MM.1S (cell line): ENCODE measurements at regions not wholly inside any gene's neighbourhood (a gene's known extent, or its start where the extent isn't known, plus 50 kb on each side); places are given as distances from the start of the nearest gene placed in this dataset.

ENCODE experiments used
- DNase-seq: peaks from one replicate; pipeline ENCODE4 v3.0.0-alpha.2; 2015
- H2AFZ ChIP-seq: fragments of 300-600 bp; sonication (generic); 2 replicates; pipeline ENCODE4 v1.6.0; 2016; ENCODE audit warnings: antibody characterized with exemption, low read length
- H3F3A ChIP-seq: fragments of 300-600 bp; sonication (generic); 2 replicates; pipeline ENCODE4 v1.6.1; 2016; ENCODE audit warnings: mild to moderate bottlenecking, antibody characterized with exemption, low read length, moderate library complexity, mixed read lengths; ENCODE audit not compliant: insufficient read depth
- H3K27ac ChIP-seq: fragments of 300-600 bp; sonication (generic); 2 replicates; pipeline ENCODE4 v1.5.1; 2016; ENCODE audit warnings: mild to moderate bottlenecking, low read length
- H3K27me3 ChIP-seq: fragments of 300-600 bp; sonication (generic); replicated peaks from 2 replicates; pipeline ENCODE4 v1.6.0; 2016; ENCODE audit warnings: low read length; ENCODE audit not compliant: insufficient read depth
- H3K36me3 ChIP-seq: fragments of 300-600 bp; sonication (generic); replicated peaks from 2 replicates; pipeline ENCODE4 v1.6.1; 2016; ENCODE audit warnings: mild to moderate bottlenecking, low read length, mixed read lengths; ENCODE audit not compliant: insufficient read depth
- H3K4me1 ChIP-seq: fragments of 300-600 bp; sonication (generic); 2 replicates; pipeline ENCODE4 v1.6.1; 2016; ENCODE audit warnings: low read length, mixed read lengths
- H3K4me2 ChIP-seq: fragments of 300-600 bp; sonication (generic); 2 replicates; pipeline ENCODE4 v1.6.0; 2016; ENCODE audit warnings: low read depth, low read length
- H3K4me3 ChIP-seq: fragments of 300-600 bp; sonication (generic); 2 replicates; pipeline ENCODE4 v1.5.1; 2016; ENCODE audit warnings: low read length, mixed read lengths
- H3K79me2 ChIP-seq: fragments of 300-600 bp; sonication (generic); 2 replicates; pipeline ENCODE4 v1.6.1; 2016; ENCODE audit warnings: mixed run types, low read length, mixed read lengths
- H3K9ac ChIP-seq: fragments of 300-600 bp; sonication (generic); 2 replicates; pipeline ENCODE4 v1.6.1; 2016; ENCODE audit warnings: low read length, mixed read lengths
- H3K9me2 ChIP-seq: fragments of 300-600 bp; sonication (generic); replicated peaks from 2 replicates; pipeline ENCODE4 v1.6.1; 2016; ENCODE audit warnings: mild to moderate bottlenecking, low read length, mixed read lengths; ENCODE audit not compliant: insufficient read depth
- H3K9me3 ChIP-seq: fragments of 300-600 bp; sonication (generic); replicated peaks from 2 replicates; pipeline ENCODE4 v1.6.1; 2016; ENCODE audit warnings: mild to moderate bottlenecking, low read length, mixed read lengths; ENCODE audit not compliant: insufficient read depth
- H4K20me1 ChIP-seq: fragments of 300-600 bp; sonication (generic); 2 replicates; pipeline ENCODE4 v1.6.1; 2016; ENCODE audit warnings: mild to moderate bottlenecking, low read length, moderate library complexity, mixed read lengths; ENCODE audit not compliant: insufficient read depth
- EZH2 ChIP-seq: fragments of 300-600 bp; sonication (generic); optimal IDR thresholded peaks from 2 replicates; pipeline ENCODE3; 2017; ENCODE audit warnings: low read depth, mild to moderate bottlenecking, antibody characterized with exemption, low read length, mixed read lengths
- EZH2phosphoT487 ChIP-seq: fragments of 300-600 bp; sonication (generic); IDR thresholded peaks from 2 replicates; pipeline ENCODE4 v1.6.1; 2018; ENCODE audit warnings: antibody characterized with exemption, low read length
- TF ChIP-seq, protein P1 (sequence below): fragments of 300-600 bp; sonication (generic); IDR thresholded peaks from 2 replicates; pipeline ENCODE4 v1.5.1; 2016; ENCODE audit warnings: antibody characterized with exemption, low read length, mixed read lengths

DNA sequence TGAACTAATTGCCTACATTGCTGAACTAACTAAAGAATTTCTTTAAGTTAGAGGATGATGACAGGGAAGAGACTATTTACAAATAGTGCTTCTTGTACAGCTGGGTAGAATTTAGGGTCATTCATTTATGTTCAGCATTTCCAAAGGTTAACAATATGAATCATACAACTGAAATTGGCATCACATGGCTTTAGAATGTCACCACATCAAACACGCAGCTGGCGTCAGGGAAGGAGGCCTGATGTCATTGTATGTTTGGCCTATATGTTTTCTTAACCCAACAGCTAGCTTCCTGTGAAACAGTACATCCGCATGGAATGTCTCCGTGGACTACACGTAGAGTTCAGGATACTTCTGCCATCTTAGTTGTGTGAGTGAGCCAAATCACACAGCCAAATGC is 99.0 kb upstream of the TNFSF11 start:
- Histone ChIP-seq H3K9me2 (no peaks in the 10 kb centered on the region), H3K9ac (no peak overlapping the region), H3K4me3 (no peak overlapping the region), H3K4me2 (no peak overlapping the region), H2AFZ (no peak overlapping the region), H3K9me3 (no peaks in the 10 kb centered on the region), H3K36me3 (no peaks in the 10 kb centered on the region), H4K20me1 (no peaks in the 10 kb centered on the region), H3K27ac (no peak overlapping the region), H3K27me3 (no peaks in the 10 kb centered on the region), H3K79me2 (no peaks in the 10 kb centered on the region), H3F3A (no peaks in the 10 kb centered on the region), H3K4me1 (no peaks in the 10 kb centered on the region)
- no peak for DNase-seq
- TF ChIP-seq EZH2 (no peak), EZH2phosphoT487 (no peak)
- TF ChIP-seq, protein P1, sequence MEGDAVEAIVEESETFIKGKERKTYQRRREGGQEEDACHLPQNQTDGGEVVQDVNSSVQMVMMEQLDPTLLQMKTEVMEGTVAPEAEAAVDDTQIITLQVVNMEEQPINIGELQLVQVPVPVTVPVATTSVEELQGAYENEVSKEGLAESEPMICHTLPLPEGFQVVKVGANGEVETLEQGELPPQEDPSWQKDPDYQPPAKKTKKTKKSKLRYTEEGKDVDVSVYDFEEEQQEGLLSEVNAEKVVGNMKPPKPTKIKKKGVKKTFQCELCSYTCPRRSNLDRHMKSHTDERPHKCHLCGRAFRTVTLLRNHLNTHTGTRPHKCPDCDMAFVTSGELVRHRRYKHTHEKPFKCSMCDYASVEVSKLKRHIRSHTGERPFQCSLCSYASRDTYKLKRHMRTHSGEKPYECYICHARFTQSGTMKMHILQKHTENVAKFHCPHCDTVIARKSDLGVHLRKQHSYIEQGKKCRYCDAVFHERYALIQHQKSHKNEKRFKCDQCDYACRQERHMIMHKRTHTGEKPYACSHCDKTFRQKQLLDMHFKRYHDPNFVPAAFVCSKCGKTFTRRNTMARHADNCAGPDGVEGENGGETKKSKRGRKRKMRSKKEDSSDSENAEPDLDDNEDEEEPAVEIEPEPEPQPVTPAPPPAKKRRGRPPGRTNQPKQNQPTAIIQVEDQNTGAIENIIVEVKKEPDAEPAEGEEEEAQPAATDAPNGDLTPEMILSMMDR = no peak

- no peaks in the 10 kb centered on the region for H3K9me3 ChIP-seq
- no peak overlapping the region for H3K27ac ChIP-seq
- no peaks in the 10 kb centered on the region for H3K4me1 ChIP-seq
- H3K9me2 ChIP-seq = no peaks in the 10 kb centered on the region
- no peak overlapping the region for H3K4me3 ChIP-seq
- no peaks in the 10 kb centered on the region for H3K36me3 ChIP-seq
- H3F3A ChIP-seq = no peaks in the 10 kb centered on the region
- no peak overlapping the region for H3K4me2 ChIP-seq
- H3K27me3 ChIP-seq = no peaks in the 10 kb centered on the region
- TF ChIP-seq EZH2 = no peak
- TF ChIP-seq, protein P1 = no peak
- no peak for TF ChIP-seq EZH2phosphoT487
- DNase-seq = no peak
- H4K20me1 ChIP-seq = no peaks in the 10 kb centered on the region
- no peak overlapping the region for H3K9ac ChIP-seq
- H3K79me2 ChIP-seq = no peaks in the 10 kb centered on the region
- no peak overlapping the region for H2AFZ ChIP-seq
These were observed 96.3 kb upstream of the TNFSF11 start for GRCh38 chr13:42477596-42478190.

GRCh38 chr13:42478531-42479156 is 95.3 kb upstream of the TNFSF11 start:
- Histone ChIP-seq H3K27ac (no peak overlapping the region), H3K9me3 (no peaks in the 10 kb centered on the region), H3K4me1 (no peaks in the 10 kb centered on the region), H3F3A (no peaks in the 10 kb centered on the region), H3K27me3 (no peaks in the 10 kb centered on the region), H4K20me1 (no peaks in the 10 kb centered on the region), H3K36me3 (no peaks in the 10 kb centered on the region), H2AFZ (no peak overlapping the region), H3K79me2 (no peaks in the 10 kb centered on the region), H3K9me2 (no peaks in the 10 kb centered on the region), H3K4me2 (no peak overlapping the region), H3K4me3 (no peak overlapping the region), H3K9ac (no peak overlapping the region)
- DNase-seq = no peak
- TF ChIP-seq, protein P1 = peak; percentile 14; the same call in 1 of the 2 replicates
- TF ChIP-seq EZH2 = no peak
